MM.1S (cell line): ENCODE measurements at regions not wholly inside any gene's neighbourhood (a gene's known extent, or its start where the extent isn't known, plus 50 kb on each side); places are given as distances from the start of the nearest gene placed in this dataset.
"Not testable (repeated sequence)": the region's sequence is repeated elsewhere in the genome, so short reads cannot be mapped to it uniquely, and the experiment has no call there.

ENCODE experiments used
- EZH2 ChIP-seq: fragments of 300-600 bp; sonication (generic); optimal IDR thresholded peaks from 2 replicates; pipeline ENCODE3; 2017; ENCODE audit warnings: low read depth, mild to moderate bottlenecking, antibody characterized with exemption, low read length, mixed read lengths
- EZH2phosphoT487 ChIP-seq: fragments of 300-600 bp; sonication (generic); IDR thresholded peaks from 2 replicates; pipeline ENCODE4 v1.6.1; 2018; ENCODE audit warnings: antibody characterized with exemption, low read length
- TF ChIP-seq, protein P1 (sequence below): fragments of 300-600 bp; sonication (generic); IDR thresholded peaks from 2 replicates; pipeline ENCODE4 v1.5.1; 2016; ENCODE audit warnings: antibody characterized with exemption, low read length, mixed read lengths

DNA sequence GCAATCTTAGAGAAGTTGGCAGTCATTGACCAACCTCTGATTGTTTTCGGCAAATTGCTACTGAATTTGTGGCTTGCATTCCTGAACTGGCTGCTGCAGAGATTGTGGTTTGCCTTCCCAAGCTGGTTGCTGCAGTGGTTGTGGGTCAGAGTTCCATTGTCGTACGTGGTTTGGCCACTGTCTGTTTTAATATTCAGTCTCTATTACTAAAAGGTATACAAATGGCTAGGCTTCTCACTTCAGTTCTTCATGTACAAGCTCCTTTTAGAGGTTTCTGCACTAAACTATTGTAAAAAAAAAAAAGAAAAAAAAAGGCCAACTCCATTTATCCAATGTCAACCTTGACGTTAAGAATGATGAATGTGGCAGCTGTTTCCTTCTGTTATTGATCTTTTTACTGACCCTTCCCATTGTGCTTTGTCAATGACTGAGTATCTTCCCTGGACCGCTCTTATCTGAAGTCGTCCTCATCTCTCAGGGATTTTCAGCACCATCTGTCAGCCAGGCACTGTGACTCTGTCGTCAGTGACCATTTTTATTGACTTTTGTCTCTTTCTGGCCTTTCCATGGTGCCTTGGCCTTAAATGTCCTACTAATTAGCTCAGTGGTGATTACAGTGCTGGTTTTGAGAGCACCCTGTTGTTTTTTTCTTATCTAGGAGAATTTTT is 140.6 kb upstream of the ZNF658 start:
- TF ChIP-seq EZH2phosphoT487, EZH2: not testable (repeated sequence)
- TF ChIP-seq, protein P1, sequence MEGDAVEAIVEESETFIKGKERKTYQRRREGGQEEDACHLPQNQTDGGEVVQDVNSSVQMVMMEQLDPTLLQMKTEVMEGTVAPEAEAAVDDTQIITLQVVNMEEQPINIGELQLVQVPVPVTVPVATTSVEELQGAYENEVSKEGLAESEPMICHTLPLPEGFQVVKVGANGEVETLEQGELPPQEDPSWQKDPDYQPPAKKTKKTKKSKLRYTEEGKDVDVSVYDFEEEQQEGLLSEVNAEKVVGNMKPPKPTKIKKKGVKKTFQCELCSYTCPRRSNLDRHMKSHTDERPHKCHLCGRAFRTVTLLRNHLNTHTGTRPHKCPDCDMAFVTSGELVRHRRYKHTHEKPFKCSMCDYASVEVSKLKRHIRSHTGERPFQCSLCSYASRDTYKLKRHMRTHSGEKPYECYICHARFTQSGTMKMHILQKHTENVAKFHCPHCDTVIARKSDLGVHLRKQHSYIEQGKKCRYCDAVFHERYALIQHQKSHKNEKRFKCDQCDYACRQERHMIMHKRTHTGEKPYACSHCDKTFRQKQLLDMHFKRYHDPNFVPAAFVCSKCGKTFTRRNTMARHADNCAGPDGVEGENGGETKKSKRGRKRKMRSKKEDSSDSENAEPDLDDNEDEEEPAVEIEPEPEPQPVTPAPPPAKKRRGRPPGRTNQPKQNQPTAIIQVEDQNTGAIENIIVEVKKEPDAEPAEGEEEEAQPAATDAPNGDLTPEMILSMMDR, result not testable (repeated sequence)
